DND-41 (cell line): ENCODE measurements at regions not wholly inside any gene's neighbourhood (a gene's known extent, or its start where the extent isn't known, plus 50 kb on each side); places are given as distances from the start of the nearest gene placed in this dataset.

Experiments used
- ATAC-seq: fragments of 200-7000 bp; cut with Tn5 transposase; 3 replicates; pipeline ENCODE4 v1.9.1; 2021; ENCODE audit warnings: low read depth; ENCODE audit not compliant: insufficient read depth
- DNase-seq: peaks from one replicate; pipeline ENCODE4 v3.0.0-alpha.2; 2020
- H2AFZ ChIP-seq: 2 replicates; pipeline ENCODE4 v1.6.0; 2012; ENCODE audit warnings: low read depth, low read length
- H3K27ac ChIP-seq: 2 replicates; pipeline ENCODE4 v1.5.1; 2012; ENCODE audit warnings: low read length, inconsistent platforms
- H3K27me3 ChIP-seq: fragments of 200-600 bp; sonication (generic); 2 replicates; pipeline ENCODE4 v1.6.0; 2012; ENCODE audit warnings: low read length, mild to moderate bottlenecking, inconsistent platforms; ENCODE audit not compliant: insufficient read depth, poor library complexity
- H3K36me3 ChIP-seq: 2 replicates; pipeline ENCODE4 v1.5.1; 2012; ENCODE audit warnings: low read length, inconsistent platforms; ENCODE audit not compliant: insufficient read depth
- H3K4me1 ChIP-seq: 2 replicates; pipeline ENCODE4 v1.5.1; 2012; ENCODE audit warnings: mild to moderate bottlenecking, low read length; ENCODE audit not compliant: insufficient read depth
- H3K4me2 ChIP-seq: 2 replicates; pipeline ENCODE4 v1.6.0; 2012; ENCODE audit warnings: mild to moderate bottlenecking, moderate library complexity, low read length, inconsistent platforms; ENCODE audit not compliant: insufficient read depth
- H3K4me3 ChIP-seq, 2 experiments: fragments of 200-600 bp in 1 of 2; shearing (Covaris generic) in 1 of 2; 2 replicates each; pipeline ENCODE4 v1.5.1; 2012 to 2016; ENCODE audit warnings: inconsistent platforms in 2 of 2, low read length in 2 of 2, mild to moderate bottlenecking in 2 of 2, low read depth in 1 of 2, moderate library complexity in 1 of 2
- H3K79me2 ChIP-seq: 2 replicates; pipeline ENCODE4 v1.6.0; 2012; ENCODE audit warnings: low read length, inconsistent platforms; ENCODE audit not compliant: insufficient read depth
- H3K9ac ChIP-seq: 2 replicates; pipeline ENCODE4 v1.6.0; 2012; ENCODE audit warnings: low read depth, mild to moderate bottlenecking, inconsistent platforms, low read length, moderate library complexity
- H3K9me3 ChIP-seq: 2 replicates; pipeline ENCODE4 v1.5.1; 2012; ENCODE audit warnings: low read length, moderate library complexity, mild to moderate bottlenecking, inconsistent platforms; ENCODE audit not compliant: insufficient read depth, severe bottlenecking
- H4K20me1 ChIP-seq: 2 replicates; pipeline ENCODE4 v1.6.0; 2012; ENCODE audit warnings: low read length; ENCODE audit not compliant: insufficient read depth
- CTCF ChIP-seq: IDR thresholded peaks from 2 replicates; pipeline ENCODE4 v1.5.1; 2012; ENCODE audit warnings: borderline replicate concordance, low read length, moderate library complexity, mild to moderate bottlenecking; ENCODE audit not compliant: poor library complexity, severe bottlenecking; ENCODE audit errors: extremely low read depth
- EZH2 ChIP-seq: IDR thresholded peaks from 3 replicates; pipeline ENCODE4 v1.6.1; 2012; ENCODE audit warnings: borderline replicate concordance, low read depth, mild to moderate bottlenecking, moderate library complexity, low read length, inconsistent platforms; ENCODE audit not compliant: severe bottlenecking

- Histone ChIP-seq H3K9ac (no peak overlapping the region), H3K4me1 (no peaks in the 10 kb centered on the region), H3K9me3 (no peaks in the 10 kb centered on the region), H3K79me2 (no peaks in the 10 kb centered on the region), H4K20me1 (0 out of 2 replicates have a peak, but pooled peaks cover 8% of the 10 kb centered on the region), H3K4me3 (no peak overlapping the region), H3K36me3 (no peaks in the 10 kb centered on the region), H2AFZ (no peak overlapping the region), H3K4me2 (no peak overlapping the region), H3K27me3 (peaks cover 9% of the 10 kb centered on the region), H3K27ac (no peak overlapping the region)
- no peak for DNase-seq
- ATAC-seq, result no peak
- no peak for TF ChIP-seq EZH2
- TF ChIP-seq CTCF, result no peak
These were observed 253.8 kb downstream of the BMP7 start for GRCh38 chr20:57012691-57013090.

- TF ChIP-seq EZH2 (no peak), CTCF (no peak)
- Histone ChIP-seq H3K4me1 (no peaks in the 10 kb centered on the region), H3K9ac (no peak overlapping the region), H3K9me3 (no peaks in the 10 kb centered on the region), H3K79me2 (no peaks in the 10 kb centered on the region), H2AFZ (no peak overlapping the region), H3K36me3 (no peaks in the 10 kb centered on the region), H3K27ac (no peak overlapping the region), H4K20me1 (0 out of 2 replicates have a peak, but pooled peaks cover 8% of the 10 kb centered on the region), H3K27me3 (peaks cover 7% of the 10 kb centered on the region), H3K4me3 (no peak overlapping the region), H3K4me2 (no peak overlapping the region)
- ATAC-seq (no peak), DNase-seq (no peak)
These were observed 253.2 kb downstream of the BMP7 start for GRCh38 chr20:57013217-57013616.

- no peak for ATAC-seq
- no peak overlapping the region for H3K4me2 ChIP-seq
These were observed 252.7 kb downstream of the BMP7 start for GRCh38 chr20:57013741-57014140.

More at GRCh38 chr20:57013741-57014140, 252.7 kb downstream of the BMP7 start:
- Histone ChIP-seq H3K36me3 (no peaks in the 10 kb centered on the region), H3K4me1 (no peaks in the 10 kb centered on the region), H2AFZ (no peak overlapping the region), H3K27me3 (peaks cover 4% of the 10 kb centered on the region), H3K9ac (no peak overlapping the region), H3K4me3 (no peak overlapping the region), H3K27ac (no peak overlapping the region), H4K20me1 (0 out of 2 replicates have a peak, but pooled peaks cover 8% of the 10 kb centered on the region), H3K9me3 (no peaks in the 10 kb centered on the region), H3K79me2 (no peaks in the 10 kb centered on the region)
- no peak for DNase-seq
- no peak for TF ChIP-seq EZH2
- TF ChIP-seq CTCF, result no peak
